ENCODE measurements at regions not wholly inside any gene's neighbourhood (a gene's known extent, or its start where the extent isn't known, plus 50 kb on each side); places are given as distances from the start of the nearest gene placed in this dataset.

DNA sequence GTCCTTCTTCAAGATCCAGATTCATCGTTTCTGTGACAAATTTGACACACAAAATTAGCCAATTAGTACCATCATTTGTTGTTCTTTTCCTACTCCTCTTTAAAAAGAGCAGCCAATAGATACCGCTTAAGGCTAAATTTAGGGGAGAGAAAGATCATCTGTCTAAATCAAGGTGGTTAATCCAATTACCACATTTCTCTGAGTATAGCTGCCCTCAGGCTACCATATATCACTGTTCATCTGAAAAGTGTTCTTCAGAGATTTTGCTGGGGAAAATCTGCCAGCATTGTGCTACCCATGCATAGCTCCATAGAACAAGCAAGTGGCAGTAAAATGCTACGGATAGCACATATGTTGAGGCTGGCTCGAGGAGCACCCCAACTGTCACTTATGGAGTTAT, 110.3 kb upstream of the ESRRG start:
- no peak for TF ChIP-seq CTCF (IDR thresholded peaks at IDR 0.05)
- no peak for TF ChIP-seq EP300 (IDR thresholded peaks at IDR 0.05; ENCODE audit: low read depth)
- no peak for TF ChIP-seq POLR2A (IDR thresholded peaks at IDR 0.05)
